ENCODE measurements at regions not wholly inside any gene's neighbourhood (a gene's known extent, or its start where the extent isn't known, plus 50 kb on each side); places are given as distances from the start of the nearest gene placed in this dataset.
"Not testable (repeated sequence)": the region's sequence is repeated elsewhere in the genome, so short reads cannot be mapped to it uniquely, and the experiment has no call there.

DNA sequence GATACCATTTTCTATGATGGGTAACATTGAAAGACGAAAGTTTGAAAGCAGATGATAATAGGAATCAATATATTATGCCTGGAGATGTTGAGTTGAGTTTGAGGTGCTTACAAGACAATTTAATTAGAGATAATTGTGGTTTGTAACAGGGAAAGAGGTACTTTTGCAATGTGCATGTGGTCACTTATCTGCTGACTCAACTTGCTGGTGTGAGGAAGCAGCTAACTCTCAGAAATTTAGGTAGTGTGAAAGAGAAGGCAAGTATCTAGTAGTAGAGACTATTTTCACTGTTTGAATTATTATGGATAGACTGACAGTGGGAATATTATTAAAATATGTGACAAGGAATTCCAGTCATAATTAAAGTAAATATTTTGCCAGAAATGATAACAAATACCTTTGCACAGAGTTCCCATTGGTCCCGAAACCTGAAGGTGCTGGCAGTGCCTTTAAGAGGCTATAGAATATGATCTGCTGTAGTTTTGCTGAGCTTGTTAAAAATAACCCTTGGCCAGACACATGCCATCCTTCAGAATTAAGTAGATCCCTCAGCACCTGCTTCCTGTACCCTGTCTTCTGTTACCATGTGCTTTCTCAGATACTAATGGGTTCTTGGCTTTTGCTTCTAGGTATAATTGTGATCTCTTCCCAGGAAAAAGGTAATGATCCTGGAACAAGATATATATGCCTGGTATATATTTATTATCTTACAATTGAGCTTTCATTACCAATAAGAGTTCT is 315.9 kb downstream of the BCHE start:
- DNase-seq (ENCODE audit: low spot score), result no peak

GRCh38 chr3:165519687-165520086 is 317.5 kb downstream of the BCHE start:
- DNase-seq (ENCODE audit: low spot score), result no peak

DNA sequence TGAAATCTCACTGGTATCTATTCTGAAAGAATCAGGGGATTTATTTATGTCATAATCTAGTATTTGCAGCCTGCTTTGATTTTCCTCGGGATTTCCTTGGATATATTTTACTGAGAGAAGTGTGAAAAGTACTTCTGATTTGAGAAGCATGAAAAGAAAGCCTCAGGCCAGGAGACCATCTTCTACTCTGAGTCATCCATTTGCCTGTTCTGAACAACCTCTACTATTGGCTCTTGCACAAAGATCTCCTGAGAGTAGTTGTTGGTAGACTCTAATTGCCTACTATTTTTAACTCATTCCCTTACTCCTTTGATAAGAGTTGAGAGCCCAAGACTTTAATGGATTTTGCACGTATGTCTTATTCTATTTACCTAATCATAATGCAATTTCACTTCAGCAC is 318.9 kb downstream of the BCHE start:
- no peak for DNase-seq (ENCODE audit: low spot score)

- no peak for DNase-seq (ENCODE audit: low spot score)
Observed at GRCh38 chr3:165513715-165514701, 317.8 kb upstream of the SLITRK3 start.

DNA sequence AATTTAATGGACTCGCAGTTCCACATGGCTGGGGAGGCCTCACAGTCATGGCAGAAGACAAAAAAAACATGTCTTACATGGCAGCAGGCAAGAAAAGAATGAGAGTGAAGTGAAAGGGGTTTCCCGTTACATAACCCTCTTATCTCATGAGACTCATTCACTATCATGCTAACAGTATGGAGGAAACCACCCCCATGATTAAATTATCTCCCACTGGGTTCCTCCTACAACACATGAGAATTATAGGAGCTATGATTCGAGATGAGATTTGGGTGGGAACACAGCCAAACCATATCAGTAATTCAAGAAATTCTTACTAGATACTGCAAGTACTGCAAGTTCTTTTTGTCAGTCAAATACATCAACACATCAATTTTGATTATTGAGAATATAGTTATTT is 311.4 kb upstream of the SLITRK3 start:
- no peak for DNase-seq (ENCODE audit: low spot score)

- no peak for DNase-seq (ENCODE audit: low spot score)
Observed at GRCh38 chr3:165507060-165507459, 310.9 kb upstream of the SLITRK3 start.

DNA sequence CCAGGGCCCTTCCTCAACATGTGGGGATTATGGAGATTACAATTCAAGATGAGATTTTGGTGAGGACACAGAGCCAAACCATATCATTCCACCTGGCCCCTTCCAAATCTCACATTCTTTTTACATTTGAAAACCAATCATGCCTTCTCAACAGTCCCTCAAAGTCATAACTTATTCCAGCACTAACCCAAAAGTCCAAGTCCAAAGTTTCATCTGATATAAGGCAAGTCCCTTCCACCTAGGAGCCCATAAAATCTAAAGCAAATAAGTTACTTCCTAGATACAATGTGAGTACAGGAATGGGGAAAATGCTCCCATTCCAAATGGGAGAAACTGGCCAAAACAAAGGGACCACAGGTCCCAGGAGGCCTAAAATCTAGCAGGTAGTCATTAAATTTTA is 309.5 kb upstream of the SLITRK3 start:
- DNase-seq (ENCODE audit: low spot score), result no peak

DNA sequence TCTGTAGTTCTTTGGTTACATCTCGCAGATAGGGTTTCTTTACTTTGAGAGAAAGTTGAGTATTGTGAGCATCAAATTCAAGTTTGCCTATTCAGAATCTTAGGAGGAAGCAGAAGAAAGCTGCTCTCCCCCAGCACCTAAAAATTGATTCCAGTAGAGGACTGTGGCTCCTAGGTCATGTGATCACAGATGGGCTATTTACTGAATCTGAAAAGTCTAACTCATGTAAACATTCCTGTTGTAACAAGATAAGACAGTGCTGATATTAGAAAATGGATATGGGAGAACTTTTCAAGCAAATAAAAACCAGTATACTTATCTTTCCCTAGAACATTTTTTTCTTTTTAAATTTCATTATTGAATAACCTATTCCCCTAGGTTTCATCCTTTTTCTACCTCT is 308.4 kb upstream of the SLITRK3 start:
- no peak for DNase-seq (ENCODE audit: low spot score)

- DNase-seq (ENCODE audit: low spot score), result no peak
Observed at GRCh38 chr3:165503825-165504224, 307.6 kb upstream of the SLITRK3 start.

- DNase-seq (ENCODE audit: low spot score), result no peak
Observed at GRCh38 chr3:165503346-165503745, 307.2 kb upstream of the SLITRK3 start.

DNA sequence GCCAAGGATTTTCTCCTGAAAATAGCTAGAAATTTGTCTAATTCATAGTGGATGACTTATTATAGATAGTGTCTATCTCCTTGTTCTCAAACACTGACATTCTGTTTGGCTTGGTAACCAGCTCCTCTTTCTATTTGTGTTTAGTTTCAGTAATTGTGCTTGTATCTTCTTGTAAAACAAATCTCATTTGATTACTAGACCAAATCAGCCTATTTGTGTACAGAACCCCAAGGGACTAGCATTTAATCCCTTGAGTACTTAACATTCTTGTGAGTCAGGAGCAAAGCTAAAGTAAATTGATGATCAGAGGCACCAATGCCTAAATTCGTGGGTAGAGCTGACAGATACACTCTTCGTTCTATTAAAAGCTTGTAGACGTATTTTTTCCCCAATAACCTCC is 306.5 kb upstream of the SLITRK3 start:
- no peak for DNase-seq (ENCODE audit: low spot score)

GRCh38 chr3:165498742-165499141 is 302.6 kb upstream of the SLITRK3 start:
- not testable (repeated sequence) for DNase-seq (ENCODE audit: low spot score)

DNA sequence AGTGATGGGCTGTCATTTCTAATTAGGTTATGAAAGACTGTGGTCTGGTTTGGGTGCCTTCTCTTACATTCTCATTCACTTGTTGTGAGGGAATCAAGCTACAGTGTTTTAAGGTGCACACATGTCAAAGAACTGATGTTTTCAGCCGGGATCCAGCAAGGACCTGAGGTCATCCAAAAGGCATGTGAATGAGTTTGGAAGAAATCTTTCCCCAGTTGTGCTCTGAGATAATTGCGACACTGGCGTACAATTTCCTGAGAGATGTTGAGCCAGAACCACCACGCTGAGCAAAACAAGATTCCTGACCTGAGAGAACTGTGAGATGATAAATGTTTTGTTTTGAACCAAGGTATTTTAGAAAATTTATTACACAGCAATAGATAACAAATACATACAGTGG is 295.3 kb upstream of the SLITRK3 start:
- no peak for DNase-seq (ENCODE audit: low spot score)

DNA sequence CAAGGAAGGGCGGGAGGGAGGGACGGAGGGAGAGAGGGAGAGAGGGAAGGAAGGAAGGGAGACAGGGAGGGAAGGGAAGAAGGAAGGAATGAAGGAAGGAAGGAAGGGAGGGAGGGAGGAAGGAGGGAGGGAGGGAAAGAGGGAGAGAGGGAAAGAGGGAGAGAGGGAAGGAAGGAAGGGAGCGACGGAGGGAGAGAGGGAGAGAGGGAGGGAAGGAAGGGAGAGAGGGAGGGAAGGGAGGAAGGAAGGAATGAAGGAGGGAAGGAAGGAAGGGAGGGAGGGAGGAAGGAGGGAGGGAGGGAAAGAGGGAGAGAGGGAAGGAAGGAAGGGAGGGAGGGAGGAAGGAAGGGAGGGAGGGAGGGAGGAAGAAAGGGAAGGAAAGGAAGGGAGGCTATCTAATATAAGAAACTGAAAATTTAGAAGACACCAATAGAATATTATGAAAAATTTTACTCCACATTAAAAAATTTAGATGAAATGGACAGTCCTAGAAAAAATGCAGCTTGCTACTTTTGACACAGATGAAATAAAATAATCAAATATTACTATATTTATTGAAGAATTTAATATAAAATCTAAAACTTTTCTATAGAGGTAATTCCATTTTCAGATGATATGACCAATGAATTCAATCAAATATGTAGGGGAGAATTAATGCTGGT is 280.3 kb upstream of the SLITRK3 start:
- DNase-seq (ENCODE audit: low spot score), result no peak

DNA sequence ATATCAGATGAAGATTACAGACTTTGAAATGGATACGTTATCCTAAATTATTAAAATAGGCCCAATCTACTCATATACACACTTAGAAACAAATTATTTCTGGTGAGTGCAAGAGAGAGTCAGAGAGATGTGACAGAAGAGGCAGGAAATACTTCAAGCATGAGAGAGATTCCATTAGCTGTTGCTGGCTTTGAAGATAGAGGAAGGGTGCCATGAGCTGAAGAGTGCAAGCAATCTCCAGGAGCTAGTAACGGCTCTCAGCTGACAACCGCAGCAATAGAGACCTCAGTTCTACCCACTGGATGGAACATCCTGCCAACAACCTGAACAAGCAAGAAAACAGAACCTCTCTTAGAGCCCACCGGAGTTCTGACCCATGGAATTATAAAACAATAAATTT is 270.7 kb upstream of the SLITRK3 start:
- no peak for DNase-seq (ENCODE audit: low spot score)

DNA sequence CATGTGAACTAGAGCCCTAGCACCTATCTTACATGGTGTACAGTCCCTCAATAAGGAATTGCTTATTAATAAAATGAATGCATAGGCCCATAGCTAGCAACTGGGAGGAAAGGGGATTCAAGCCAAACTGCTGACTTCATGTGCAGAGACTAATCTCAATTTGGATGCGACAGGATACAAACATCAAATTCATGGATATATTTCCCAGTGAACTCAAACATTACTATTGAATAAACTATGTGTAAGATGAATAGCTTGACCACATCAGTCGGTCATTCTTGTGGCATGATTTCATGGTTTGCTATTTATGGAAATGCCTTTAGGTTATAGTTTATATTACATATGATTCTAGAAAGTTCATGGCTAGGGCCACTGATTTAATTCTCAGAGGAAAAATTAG is 268.6 kb upstream of the SLITRK3 start:
- no peak for DNase-seq (ENCODE audit: low spot score)

DNA sequence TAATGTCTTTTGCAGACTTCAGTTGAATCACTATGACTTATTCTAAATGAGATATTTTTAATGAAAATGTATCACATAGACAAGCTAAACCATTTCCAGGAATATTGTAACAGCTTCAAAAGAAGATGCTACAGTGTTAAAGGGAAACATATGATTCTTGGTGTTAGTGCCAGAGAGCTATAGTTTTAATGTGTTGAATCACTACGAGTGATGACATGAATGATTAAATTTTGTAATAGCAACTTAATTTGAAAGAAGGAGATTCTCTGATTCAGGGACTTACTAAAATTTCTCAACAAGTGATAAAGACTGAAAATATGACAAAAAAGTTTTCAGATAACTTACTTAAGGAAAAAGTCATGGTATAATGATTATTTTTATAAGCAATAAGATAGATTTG is 267.3 kb upstream of the SLITRK3 start:
- DNase-seq (ENCODE audit: low spot score), result no peak

DNA sequence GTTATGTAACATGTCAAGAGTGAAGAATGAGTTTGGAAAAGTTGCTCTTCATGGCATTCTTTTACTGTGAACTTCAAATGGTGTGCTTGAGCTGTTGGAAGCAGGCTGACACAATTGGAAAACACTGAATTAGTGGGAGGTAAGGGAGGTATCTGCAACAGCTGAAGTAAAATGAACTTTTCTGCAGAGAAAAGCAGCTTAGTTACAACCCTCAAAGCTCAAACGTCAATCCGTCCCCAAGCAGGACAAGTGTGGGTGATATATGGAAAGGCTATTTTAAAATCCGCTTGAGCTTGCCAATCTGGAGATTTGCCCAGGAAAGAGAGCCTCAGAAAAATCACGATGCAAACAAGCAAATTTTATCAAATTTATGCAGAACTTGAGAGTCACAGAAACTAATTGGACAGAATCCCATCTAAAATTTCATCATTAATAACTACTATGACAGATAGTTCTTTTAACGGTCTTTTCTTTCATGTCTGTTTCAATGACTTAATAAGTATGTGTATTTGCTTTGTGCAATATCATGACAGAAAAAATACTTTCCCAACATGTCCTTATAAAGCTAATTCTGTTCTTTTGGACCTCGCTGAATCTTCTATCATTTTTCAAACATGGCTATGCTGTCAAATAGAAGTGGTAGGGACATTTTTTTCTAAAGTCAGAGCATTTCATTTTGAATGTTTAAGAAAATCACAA is 266.6 kb upstream of the SLITRK3 start:
- DNase-seq (ENCODE audit: low spot score), result no peak

- no peak for DNase-seq (ENCODE audit: low spot score)
Observed at GRCh38 chr3:165459924-165460835, 264.0 kb upstream of the SLITRK3 start.

DNA sequence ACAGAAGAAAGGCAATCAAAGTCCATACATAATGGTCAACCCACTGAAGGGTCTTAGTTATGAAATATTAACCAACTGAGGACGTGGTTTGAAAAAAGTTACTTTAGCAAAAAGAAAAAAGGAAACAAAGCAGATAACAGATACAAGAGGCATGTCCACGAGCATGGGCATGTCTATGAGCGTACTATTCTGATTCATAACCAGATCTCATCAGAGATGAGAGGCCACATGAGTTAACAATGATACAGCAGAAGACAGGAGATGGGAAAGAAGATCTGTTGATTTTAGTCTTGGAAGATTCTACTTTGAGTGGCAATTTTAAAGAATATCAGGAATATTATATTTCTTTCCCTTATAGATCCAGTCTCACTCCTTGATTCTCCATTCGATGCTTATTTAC is 262.9 kb upstream of the SLITRK3 start:
- DNase-seq (ENCODE audit: low spot score), result no peak

DNA sequence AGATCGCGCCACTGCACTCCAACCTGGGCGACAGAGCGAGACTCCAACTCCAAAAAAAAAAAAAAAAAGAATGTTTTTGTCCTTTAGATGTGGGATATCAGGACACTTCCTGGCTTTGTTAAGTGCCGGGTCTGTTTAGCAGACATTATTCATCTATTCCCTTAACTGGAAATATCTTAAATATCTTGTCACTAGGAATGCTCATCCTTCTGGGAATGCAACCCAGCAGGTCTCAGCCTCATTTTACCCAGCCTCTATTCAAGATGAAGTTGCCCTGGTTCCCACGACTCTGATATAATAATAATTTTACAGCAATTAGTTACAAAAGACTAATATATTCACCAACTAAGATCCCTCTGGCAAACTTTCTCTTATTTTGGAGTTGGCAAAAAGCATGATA is 260.9 kb upstream of the SLITRK3 start:
- no peak for DNase-seq (ENCODE audit: low spot score)

Measured in iPS-NIHi11 (cell line).